ENCODE measurements at regions not wholly inside any gene's neighbourhood (a gene's known extent, or its start where the extent isn't known, plus 50 kb on each side); places are given as distances from the start of the nearest gene placed in this dataset.

- Mint-ChIP-seq H3K4me1 (peaks cover 16% of the 10 kb centered on the region), H3K27me3 (no peaks in the 10 kb centered on the region), H3K27ac (no peak overlapping the region), H3K9me3 (peaks cover 5% of the 10 kb centered on the region), H3K4me3 (no peak overlapping the region), H3K36me3 (ENCODE audit: low read depth) (no peaks in the 10 kb centered on the region)
- ChIA-PET POLR2A (no interaction called here), CTCF (no interaction called here)
- DNase-seq: no peak
Observed at GRCh38 chr12:91985002-91985787, 160.5 kb downstream of the BTG1 start.

- ChIA-PET POLR2A (no interaction called here), CTCF (no interaction called here)
- Mint-ChIP-seq H3K9me3 (peaks cover 5% of the 10 kb centered on the region), H3K27ac (no peak overlapping the region), H3K36me3 (ENCODE audit: low read depth) (no peaks in the 10 kb centered on the region), H3K27me3 (no peaks in the 10 kb centered on the region), H3K4me1 (peaks cover 16% of the 10 kb centered on the region), H3K4me3 (no peak overlapping the region)
- DNase-seq: no peak
Observed at GRCh38 chr12:91984556-91984955, 161.1 kb downstream of the BTG1 start.

- no peaks in the 10 kb centered on the region for H3K27me3 Mint-ChIP-seq
- H3K4me3 Mint-ChIP-seq: no peak overlapping the region
- no peak overlapping the region for H3K27ac Mint-ChIP-seq
- H3K9me3 Mint-ChIP-seq: peaks cover 5% of the 10 kb centered on the region
- ChIA-PET POLR2A (no interaction called here), CTCF (interaction anchor here (1.0 kb wide), 1 partner anchor 8 kb away, joined by 4 read pairs; no protein-coding TSS in a partner anchor)
- peaks cover 18% of the 10 kb centered on the region for H3K4me1 Mint-ChIP-seq
- H3K36me3 Mint-ChIP-seq (ENCODE audit: low read depth): no peaks in the 10 kb centered on the region
- DNase-seq: no peak
Observed at GRCh38 chr12:91983935-91984334, 161.7 kb downstream of the BTG1 start.

- peaks cover 25% of the 10 kb centered on the region for H3K4me1 Mint-ChIP-seq
- no peaks in the 10 kb centered on the region for H3K27me3 Mint-ChIP-seq
- peaks cover 11% of the 10 kb centered on the region for H3K9me3 Mint-ChIP-seq
- peaks cover 8% of the 10 kb centered on the region for H3K36me3 Mint-ChIP-seq (ENCODE audit: low read depth)
- DNase-seq: no peak
- ChIA-PET POLR2A (no interaction called here), CTCF (interaction anchor here (0.7 to 1.1 kb wide), 2 partner anchors 8 to 66 kb away, joined by 3 to 4 read pairs; no protein-coding TSS in a partner anchor)
- H3K4me3 Mint-ChIP-seq: no peak overlapping the region
- H3K27ac Mint-ChIP-seq: no peak overlapping the region
Observed at GRCh38 chr12:91982946-91983345, 162.7 kb downstream of the BTG1 start.

- H3K4me3 Mint-ChIP-seq: no peak overlapping the region
- CTCF ChIA-PET: interaction anchor here (1.2 to 1.6 kb wide), 2 partner anchors 13 to 131 kb away, joined by 3 to 4 read pairs; no protein-coding TSS in a partner anchor
- POLR2A ChIA-PET: no interaction called here
Observed at GRCh38 chr12:91980389-91980821, 165.2 kb downstream of the BTG1 start.

GRCh38 chr12:91978143-91978542, 167.5 kb downstream of the BTG1 start:
- ChIA-PET CTCF (no interaction called here), POLR2A (no interaction called here)
- peak overlapping the region; percentile 9 for H3K4me3 Mint-ChIP-seq

More at GRCh38 chr12:91980389-91980821, 165.2 kb downstream of the BTG1 start:
- H3K36me3 Mint-ChIP-seq (ENCODE audit: low read depth): peaks cover 18% of the 10 kb centered on the region
- H3K9me3 Mint-ChIP-seq: peaks cover 18% of the 10 kb centered on the region
- no peak overlapping the region for H3K27ac Mint-ChIP-seq
- H3K4me1 Mint-ChIP-seq: peaks cover 20% of the 10 kb centered on the region
- H3K27me3 Mint-ChIP-seq: no peaks in the 10 kb centered on the region
- DNase-seq: no peak

GRCh38 chr12:91975891-91976290, 169.8 kb downstream of the BTG1 start:
- Mint-ChIP-seq H3K36me3 (ENCODE audit: low read depth) (peaks cover 20% of the 10 kb centered on the region), H3K27ac (no peak overlapping the region), H3K27me3 (no peaks in the 10 kb centered on the region), H3K9me3 (peaks cover 25% of the 10 kb centered on the region), H3K4me3 (no peak overlapping the region), H3K4me1 (peaks cover 20% of the 10 kb centered on the region)
- ChIA-PET CTCF (interaction anchor here (0.9 to 1.7 kb wide), 4 partner anchors 8 to 594 kb away, joined by 3 to 5 read pairs (median 4); no protein-coding TSS in a partner anchor), POLR2A (no interaction called here)
- DNase-seq: no peak

More at GRCh38 chr12:91978143-91978542, 167.5 kb downstream of the BTG1 start:
- no peaks in the 10 kb centered on the region for H3K27me3 Mint-ChIP-seq
- peaks cover 20% of the 10 kb centered on the region for H3K4me1 Mint-ChIP-seq
- H3K9me3 Mint-ChIP-seq: peaks cover 18% of the 10 kb centered on the region
- DNase-seq: peak; percentile 66
- H3K36me3 Mint-ChIP-seq (ENCODE audit: low read depth): peaks cover 18% of the 10 kb centered on the region
- peak overlapping the region; percentile 88 for H3K27ac Mint-ChIP-seq

- Mint-ChIP-seq H3K36me3 (ENCODE audit: low read depth) (peaks cover 26% of the 10 kb centered on the region), H3K4me1 (peaks cover 20% of the 10 kb centered on the region), H3K27me3 (no peaks in the 10 kb centered on the region), H3K9me3 (peaks cover 31% of the 10 kb centered on the region), H3K27ac (no peak overlapping the region), H3K4me3 (no peak overlapping the region)
- DNase-seq: no peak
- POLR2A ChIA-PET: interaction anchor here (0.6 kb wide), 1 partner anchor 206 kb away, joined by 8 read pairs; no protein-coding TSS in a partner anchor
- CTCF ChIA-PET: interaction anchor here (0.5 to 1.4 kb wide), 3 partner anchors 9 to 250 kb away, joined by 3 to 4 read pairs (median 3); no protein-coding TSS in a partner anchor
Observed at GRCh38 chr12:91974541-91975085, 171.0 kb downstream of the BTG1 start.

GRCh38 chr12:91973813-91974212, 171.8 kb downstream of the BTG1 start:
- POLR2A ChIA-PET: no interaction called here
- Mint-ChIP-seq H3K27ac (no peak overlapping the region), H3K9me3 (peaks cover 32% of the 10 kb centered on the region), H3K27me3 (no peaks in the 10 kb centered on the region), H3K4me1 (peaks cover 17% of the 10 kb centered on the region), H3K4me3 (no peak overlapping the region), H3K36me3 (ENCODE audit: low read depth) (peaks cover 26% of the 10 kb centered on the region)
- CTCF ChIA-PET: no interaction called here
- DNase-seq: no peak

GRCh38 chr12:91972896-91973295, 172.8 kb downstream of the BTG1 start:
- Mint-ChIP-seq H3K4me1 (peaks cover 8% of the 10 kb centered on the region), H3K27me3 (no peaks in the 10 kb centered on the region), H3K9me3 (peaks cover 26% of the 10 kb centered on the region), H3K36me3 (ENCODE audit: low read depth) (peaks cover 18% of the 10 kb centered on the region), H3K4me3 (no peak overlapping the region), H3K27ac (no peak overlapping the region)
- ChIA-PET POLR2A (no interaction called here), CTCF (no interaction called here)
- DNase-seq: no peak

GRCh38 chr12:91968777-91969171, 176.9 kb downstream of the BTG1 start:
- ChIA-PET POLR2A (no interaction called here), CTCF (interaction anchor here (1.0 to 2.0 kb wide), 2 partner anchors 9 to 11 kb away, joined by 3 to 4 read pairs; no protein-coding TSS in a partner anchor)
- DNase-seq: no peak
- H3K27ac Mint-ChIP-seq: no peak overlapping the region
- H3K9me3 Mint-ChIP-seq: peaks cover 19% of the 10 kb centered on the region
- H3K27me3 Mint-ChIP-seq: no peaks in the 10 kb centered on the region
- H3K4me3 Mint-ChIP-seq: no peak overlapping the region
- no peaks in the 10 kb centered on the region for H3K4me1 Mint-ChIP-seq
- peaks cover 9% of the 10 kb centered on the region for H3K36me3 Mint-ChIP-seq (ENCODE audit: low read depth)

GRCh38 chr12:91968076-91968776, 177.4 kb downstream of the BTG1 start:
- peaks cover 9% of the 10 kb centered on the region for H3K36me3 Mint-ChIP-seq (ENCODE audit: low read depth)
- no peaks in the 10 kb centered on the region for H3K27me3 Mint-ChIP-seq
- CTCF ChIA-PET: interaction anchor here (0.6 to 2.0 kb wide), 5 partner anchors 8 to 197 kb away, joined by 3 to 5 read pairs (median 3); no protein-coding TSS in a partner anchor
- POLR2A ChIA-PET: no interaction called here
- peaks cover 19% of the 10 kb centered on the region for H3K9me3 Mint-ChIP-seq
- no peaks in the 10 kb centered on the region for H3K4me1 Mint-ChIP-seq
- H3K27ac Mint-ChIP-seq: no peak overlapping the region
- H3K4me3 Mint-ChIP-seq: no peak overlapping the region
- no peak for DNase-seq

GRCh38 chr12:91967590-91967989, 178.1 kb downstream of the BTG1 start:
- Mint-ChIP-seq H3K9me3 (peaks cover 18% of the 10 kb centered on the region), H3K4me1 (no peaks in the 10 kb centered on the region), H3K27me3 (no peaks in the 10 kb centered on the region), H3K27ac (no peak overlapping the region), H3K4me3 (no peak overlapping the region), H3K36me3 (ENCODE audit: low read depth) (peaks cover 9% of the 10 kb centered on the region)
- ChIA-PET CTCF (interaction anchor here (0.6 to 2.0 kb wide), 4 partner anchors 8 to 196 kb away, joined by 3 to 5 read pairs (median 4); no protein-coding TSS in a partner anchor), POLR2A (no interaction called here)
- DNase-seq: no peak

Data from activated CD4-positive, alpha-beta T cell treated with anti-CD3 and anti-CD28 coated beads, Interleukin-2, amount 10 ng/mL, durations not matched to agents 7 days and 5 days (primary cell).